IMR-90 (cell line): ENCODE measurements at regions not wholly inside any gene's neighbourhood (a gene's known extent, or its start where the extent isn't known, plus 50 kb on each side); places are given as distances from the start of the nearest gene placed in this dataset.

ENCODE experiments used
- ATAC-seq: fragments of 200-7000 bp; cut with Tn5 transposase; 2 replicates; pipeline ENCODE4 v1.9.1; 2020; ENCODE audit warnings: low read depth, mild to moderate bottlenecking, moderate library complexity
- BruUV-seq: library from RNA; stranded (reverse); fragments of 400-500 nt; replicated peaks from 2 replicates; lab custom pipeline; 2021; lab: Mats Ljungman, UMichigan
- CTCF ChIA-PET: fragments of 300-600 bp; formaldehyde crosslinking; extraction: SDS; loops from one replicate; lab custom pipeline; 2021; ENCODE audit warnings: antibody characterized with exemption; lab: Yijun Ruan, JAX
- POLR2A ChIA-PET: fragments of 300-600 bp; sonication (Branson Sonifier 250); formaldehyde crosslinking; loops from one replicate; lab custom pipeline; 2022; ENCODE audit warnings: antibody characterized with exemption; ENCODE audit not compliant: unreplicated experiment; lab: Charles Lee
- DNase-seq: peaks from one replicate; pipeline ENCODE4 v3.0.0; 2013
- H2AFZ ChIP-seq: replicated peaks from 2 replicates; pipeline ENCODE3; 2013; ENCODE audit warnings: low read length, mild to moderate bottlenecking; ENCODE audit not compliant: poor library complexity
- H2AK5ac ChIP-seq: 2 replicates; pipeline ENCODE4 v1.6.1; 2013; ENCODE audit warnings: low read depth, low read length, inconsistent platforms
- H2AK9ac ChIP-seq: replicated peaks from 2 replicates; pipeline ENCODE3; 2013; ENCODE audit warnings: mild to moderate bottlenecking, low read depth, low read length, moderate library complexity; ENCODE audit not compliant: poor library complexity
- H2BK120ac ChIP-seq: 2 replicates; pipeline ENCODE4 v1.6.1; 2013; ENCODE audit warnings: low read depth, low read length, inconsistent platforms
- H2BK15ac ChIP-seq: 3 replicates; pipeline ENCODE4 v1.6.1; 2013; ENCODE audit warnings: low read depth, low read length, inconsistent platforms
- H2BK20ac ChIP-seq: 2 replicates; pipeline ENCODE4 v1.6.1; 2013; ENCODE audit warnings: low read depth, mild to moderate bottlenecking, inconsistent platforms, low read length, moderate library complexity
- H2BK5ac ChIP-seq: 2 replicates; pipeline ENCODE4 v1.6.1; 2013; ENCODE audit warnings: mild to moderate bottlenecking, low read depth, low read length, inconsistent platforms; ENCODE audit not compliant: poor library complexity, severe bottlenecking
- H3K14ac ChIP-seq: replicated peaks from 2 replicates; pipeline ENCODE4 v1.6.1; 2013; ENCODE audit warnings: low read depth, low read length, inconsistent platforms
- H3K18ac ChIP-seq: 2 replicates; pipeline ENCODE4 v1.6.1; 2013; ENCODE audit warnings: low read depth, low read length, control low read depth
- H3K23ac ChIP-seq: 2 replicates; pipeline ENCODE4 v1.6.1; 2013; ENCODE audit warnings: low read depth, low read length, inconsistent platforms
- H3K27ac ChIP-seq: 2 replicates; pipeline ENCODE4 v1.5.1; 2013; ENCODE audit warnings: mild to moderate bottlenecking, control low read depth, low read length; ENCODE audit not compliant: insufficient read depth
- H3K27me3 ChIP-seq: 2 replicates; pipeline ENCODE4 v1.6.1; 2013; ENCODE audit warnings: low read length; ENCODE audit not compliant: control insufficient read depth, insufficient read depth
- H3K36me3 ChIP-seq: 2 replicates; pipeline ENCODE4 v1.6.1; 2013; ENCODE audit warnings: low read length, mixed read lengths; ENCODE audit not compliant: control insufficient read depth, insufficient read depth
- H3K4ac ChIP-seq: 2 replicates; pipeline ENCODE4 v1.6.1; 2013; ENCODE audit warnings: low read depth, low read length, inconsistent platforms
- H3K4me1 ChIP-seq: 2 replicates; pipeline ENCODE4 v1.6.1; 2013; ENCODE audit warnings: low read length, mixed read lengths; ENCODE audit not compliant: control insufficient read depth, insufficient read depth
- H3K4me2 ChIP-seq: 2 replicates; pipeline ENCODE4 v1.6.1; 2013; ENCODE audit warnings: low read depth, mild to moderate bottlenecking, control low read depth, low read length, moderate library complexity
- H3K4me3 ChIP-seq: 2 replicates; pipeline ENCODE4 v1.5.1; 2013; ENCODE audit warnings: low read depth, mild to moderate bottlenecking, control low read depth, low read length, moderate library complexity; ENCODE audit not compliant: insufficient read depth
- H3K56ac ChIP-seq: 2 replicates; pipeline ENCODE4 v1.6.1; 2013; ENCODE audit warnings: low read length, inconsistent platforms; ENCODE audit not compliant: insufficient read depth; ENCODE audit errors: extremely low read depth
- H3K79me1 ChIP-seq, 2 experiments: 2 replicates each; pipeline ENCODE4 v1.6.1; 2013; ENCODE audit warnings: low read length in 2 of 2, inconsistent platforms in 1 of 2, low read depth in 1 of 2
- H3K9ac ChIP-seq: 2 replicates; pipeline ENCODE4 v1.6.1; 2013; ENCODE audit warnings: low read depth, low read length, control low read depth
- H3K9me1 ChIP-seq: 2 replicates; pipeline ENCODE4 v1.6.1; 2013; ENCODE audit warnings: low read length, inconsistent platforms; ENCODE audit not compliant: insufficient read depth
- H3K9me3 ChIP-seq: 2 replicates; pipeline ENCODE4 v1.6.1; 2013; ENCODE audit warnings: low read length; ENCODE audit not compliant: control insufficient read depth, insufficient read depth
- H4K20me1 ChIP-seq: 2 replicates; pipeline ENCODE4 v1.6.1; 2013; ENCODE audit warnings: low read length, inconsistent platforms; ENCODE audit not compliant: insufficient read depth
- H4K5ac ChIP-seq: 2 replicates; pipeline ENCODE4 v1.6.1; 2013; ENCODE audit warnings: mild to moderate bottlenecking, low read depth, low read length, control low read depth
- H4K8ac ChIP-seq, 2 experiments: 2 replicates each; pipeline ENCODE4 v1.6.1; 2013; ENCODE audit warnings: low read depth in 2 of 2, low read length in 2 of 2, control low read depth in 1 of 2, inconsistent platforms in 1 of 2
- H4K91ac ChIP-seq: 2 replicates; pipeline ENCODE4 v1.6.1; 2013; ENCODE audit warnings: low read depth, low read length, inconsistent platforms; ENCODE audit not compliant: insufficient read depth
- CHD1 ChIP-seq: IDR thresholded peaks from 2 replicates; pipeline ENCODE4 v1.6.1; 2012; ENCODE audit warnings: low read depth, low read length, improper control_type of control experiment
- MAFK ChIP-seq: IDR thresholded peaks from 2 replicates; pipeline ENCODE4 v1.6.1; 2012; ENCODE audit warnings: low read depth, low read length, improper control_type of control experiment
- RAD21 ChIP-seq: IDR thresholded peaks from 2 replicates; pipeline ENCODE4 v1.6.1; 2012; ENCODE audit warnings: low read length, improper control_type of control experiment
- WGBS, 2 experiments: methylation state at CpG; one replicate each; pipeline versions ENCODE4 v1.1.5 to v1.1.7; 2013; ENCODE audit warnings: missing lambda C conversion rate in 2 of 2; ENCODE audit not compliant: insufficient read length in 1 of 2; ENCODE audit errors: extremely low coverage in 2 of 2; 5-methylcytosine and 5-hydroxymethylcytosine counted together
- dilution Hi-C: fragments of 300-500 bp; cut with HindIII; formaldehyde crosslinking; loops from one replicate; pipeline ENCODE4 v1.14.3; 2018; ENCODE audit warnings: low sequenced_read_pairs; ENCODE audit not compliant: unreplicated experiment
- in situ Hi-C: fragments of 300-500 bp; cut with MboI; formaldehyde crosslinking; loops from 3 replicates; pipeline ENCODE4 v1.14.3; 2019; ENCODE audit warnings: low sequenced_read_pairs, inconsistent platforms, mixed read lengths
- intact Hi-C: fragments of 100-400 bp; cut with micrococcal nuclease; formaldehyde crosslinking; loops from 2 replicates; pipeline ENCODE4 v1.10.0; 2022

GRCh38 chr1:69081668-69082067 lies 486.1 kb upstream of the LRRC7 start:
- Histone ChIP-seq H2BK20ac (no peak overlapping the region), H3K56ac (no peak overlapping the region), H3K27ac (no peak overlapping the region), H2AFZ (no peak overlapping the region), H2AK9ac (no peak overlapping the region), H3K9ac (no peak overlapping the region), H3K79me1 (no peaks in the 10 kb centered on the region), H3K4me1 (no peaks in the 10 kb centered on the region), H3K36me3 (no peaks in the 10 kb centered on the region), H4K20me1 (no peaks in the 10 kb centered on the region), H2BK15ac (no peak overlapping the region), H2BK120ac (no peak overlapping the region), H4K8ac (no peak overlapping the region), H3K4me3 (no peak overlapping the region), H3K18ac (no peak overlapping the region), H3K14ac (no peak overlapping the region), H3K4me2 (no peak overlapping the region), H3K9me1 (no peaks in the 10 kb centered on the region), H4K5ac (no peak overlapping the region), H2AK5ac (no peak overlapping the region), H3K27me3 (no peaks in the 10 kb centered on the region), H3K4ac (no peak overlapping the region), H2BK5ac (no peak overlapping the region), H4K91ac (no peak overlapping the region), H3K23ac (no peak overlapping the region), H3K9me3 (no peaks in the 10 kb centered on the region)
- ATAC-seq (no peak), DNase-seq (no peak)
- in situ Hi-C loops (no loop called here), dilution Hi-C loops (no loop called here), intact Hi-C loops (no loop called here)
- TF ChIP-seq CHD1: no peak
- no peak for TF ChIP-seq MAFK
- no peak for TF ChIP-seq RAD21
- WGBS, 2 experiments: no CpG with 5 or more reads among the region's 3 CpGs
- BruUV-seq: no TSS peak
- ChIA-PET CTCF (no interaction called here), POLR2A (no interaction called here)
